GM12872 (cell line): ENCODE measurements at regions not wholly inside any gene's neighbourhood (a gene's known extent, or its start where the extent isn't known, plus 50 kb on each side); places are given as distances from the start of the nearest gene placed in this dataset.

Experiments
- TF ChIP-seq, protein P1 (sequence below): IDR thresholded peaks from 3 replicates; pipeline ENCODE4 v1.5.1; 2011; ENCODE audit warnings: low read depth, mild to moderate bottlenecking, low read length, moderate library complexity; ENCODE audit not compliant: insufficient read depth

DNA sequence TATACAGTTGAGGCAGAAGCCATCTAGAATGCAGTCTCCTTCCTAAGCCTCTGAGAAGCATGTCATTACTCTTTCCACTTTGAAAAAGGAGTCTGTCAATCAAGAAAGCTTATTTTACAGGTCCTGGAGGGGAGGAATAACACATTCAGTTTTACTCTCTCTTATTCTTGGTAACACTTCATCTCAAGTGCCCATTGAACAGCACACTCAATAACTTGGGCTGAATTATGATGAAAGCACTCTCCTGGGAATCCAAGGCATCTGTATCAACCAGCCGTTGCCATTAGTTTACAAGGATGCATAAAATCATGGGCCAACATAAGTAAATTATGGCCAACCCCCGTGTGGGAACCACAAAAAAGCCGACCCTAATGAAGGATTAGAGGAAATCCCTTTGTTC, 282.4 kb downstream of the C4orf33 start:
- TF ChIP-seq, protein P1, sequence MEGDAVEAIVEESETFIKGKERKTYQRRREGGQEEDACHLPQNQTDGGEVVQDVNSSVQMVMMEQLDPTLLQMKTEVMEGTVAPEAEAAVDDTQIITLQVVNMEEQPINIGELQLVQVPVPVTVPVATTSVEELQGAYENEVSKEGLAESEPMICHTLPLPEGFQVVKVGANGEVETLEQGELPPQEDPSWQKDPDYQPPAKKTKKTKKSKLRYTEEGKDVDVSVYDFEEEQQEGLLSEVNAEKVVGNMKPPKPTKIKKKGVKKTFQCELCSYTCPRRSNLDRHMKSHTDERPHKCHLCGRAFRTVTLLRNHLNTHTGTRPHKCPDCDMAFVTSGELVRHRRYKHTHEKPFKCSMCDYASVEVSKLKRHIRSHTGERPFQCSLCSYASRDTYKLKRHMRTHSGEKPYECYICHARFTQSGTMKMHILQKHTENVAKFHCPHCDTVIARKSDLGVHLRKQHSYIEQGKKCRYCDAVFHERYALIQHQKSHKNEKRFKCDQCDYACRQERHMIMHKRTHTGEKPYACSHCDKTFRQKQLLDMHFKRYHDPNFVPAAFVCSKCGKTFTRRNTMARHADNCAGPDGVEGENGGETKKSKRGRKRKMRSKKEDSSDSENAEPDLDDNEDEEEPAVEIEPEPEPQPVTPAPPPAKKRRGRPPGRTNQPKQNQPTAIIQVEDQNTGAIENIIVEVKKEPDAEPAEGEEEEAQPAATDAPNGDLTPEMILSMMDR = no peak

DNA sequence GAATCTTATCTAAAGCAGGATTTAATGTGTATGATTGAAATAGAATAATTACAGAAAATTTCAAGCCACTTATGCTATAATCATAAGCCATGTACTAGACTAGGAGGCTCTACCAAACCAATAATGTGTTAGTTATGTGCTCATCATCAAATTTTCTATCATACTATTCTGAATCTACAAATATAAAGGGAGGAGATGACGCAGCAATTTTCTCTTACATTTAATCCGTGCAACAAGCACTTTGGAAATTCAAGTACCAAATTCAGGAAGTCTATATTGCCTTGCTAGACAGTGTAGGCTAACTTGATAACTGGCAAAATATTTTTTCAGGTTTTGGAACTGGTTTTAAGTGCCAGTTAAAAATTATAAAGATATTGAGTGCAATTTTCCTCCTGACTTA, 283.5 kb downstream of the C4orf33 start:
- TF ChIP-seq, protein P1 = no peak

DNA sequence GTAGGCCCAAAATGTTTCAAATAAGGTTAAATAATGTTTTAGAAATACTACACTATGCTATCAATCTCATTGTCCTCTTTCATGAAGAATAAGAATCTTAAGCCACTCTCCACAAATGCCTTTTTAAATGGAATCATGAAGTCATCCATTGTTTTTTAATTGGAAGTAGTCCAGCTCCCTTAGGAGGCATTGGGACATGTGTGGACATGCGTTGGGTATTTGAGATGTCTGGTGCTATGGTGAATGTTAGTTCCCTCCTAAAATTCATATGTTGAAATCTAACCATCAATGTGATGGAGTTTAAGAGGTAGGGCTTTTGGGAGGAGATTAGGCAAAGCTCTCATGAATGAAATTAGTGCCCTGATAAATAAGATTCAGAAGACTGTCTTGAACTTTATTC, 289.0 kb downstream of the C4orf33 start:
- TF ChIP-seq, protein P1 = no peak

DNA sequence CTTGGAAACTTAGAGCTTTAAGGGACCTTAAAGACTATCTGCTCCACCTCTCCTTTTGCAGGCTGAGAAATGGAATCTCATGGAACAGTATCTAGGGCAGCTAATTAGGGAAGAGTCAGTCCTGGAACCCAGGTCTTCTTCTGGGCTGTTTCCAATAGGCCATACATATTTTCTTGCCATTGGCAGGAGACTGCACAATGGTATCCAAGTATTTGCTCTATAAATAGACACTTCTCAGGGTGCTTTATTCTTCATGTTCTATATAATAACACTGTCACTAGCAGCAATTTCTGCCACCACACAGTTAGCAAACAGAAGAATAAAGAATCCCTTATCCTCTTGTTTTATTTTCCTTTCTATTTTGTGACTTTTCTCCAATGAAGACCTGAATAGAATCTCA, 291.7 kb downstream of the C4orf33 start:
- TF ChIP-seq, protein P1 = no peak

DNA sequence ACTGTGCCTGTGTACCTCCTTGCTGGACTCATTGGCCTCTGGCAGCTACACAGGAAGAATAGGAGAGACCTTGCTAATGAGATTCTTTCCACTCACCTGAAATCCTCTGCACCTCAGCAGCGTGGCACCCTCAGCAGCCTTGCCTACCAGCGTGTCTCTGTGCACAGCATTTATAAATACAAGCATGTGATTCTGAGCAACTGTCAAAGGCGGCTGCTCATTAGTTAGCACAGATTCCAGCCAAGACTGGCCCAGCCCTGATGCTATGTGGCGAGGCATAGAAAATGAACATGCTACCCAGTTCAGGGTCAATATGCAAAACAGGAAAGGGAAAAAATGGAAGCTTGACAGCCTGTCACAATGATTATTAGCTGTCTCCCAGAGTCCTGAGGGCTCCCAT, 298.0 kb downstream of the C4orf33 start:
- TF ChIP-seq, protein P1 = no peak

DNA sequence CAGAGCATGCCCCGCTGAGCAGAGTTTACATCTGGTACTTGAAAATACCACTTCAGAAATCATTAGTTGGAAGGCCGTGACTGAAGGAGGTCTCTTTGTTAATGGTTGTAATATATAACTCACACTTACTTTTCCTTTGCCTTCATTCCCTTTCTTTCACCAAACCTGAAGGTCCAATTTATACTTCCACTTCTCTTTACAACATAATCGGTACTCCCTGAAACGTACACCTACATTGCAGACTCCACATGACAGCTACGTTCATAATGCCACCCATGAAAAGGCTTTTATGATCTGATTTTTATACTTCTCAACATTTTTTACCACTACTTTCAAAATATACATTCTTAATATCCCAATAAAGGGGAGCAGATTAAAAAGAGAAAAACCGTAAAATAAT, 298.7 kb downstream of the C4orf33 start:
- TF ChIP-seq, protein P1 = no peak

DNA sequence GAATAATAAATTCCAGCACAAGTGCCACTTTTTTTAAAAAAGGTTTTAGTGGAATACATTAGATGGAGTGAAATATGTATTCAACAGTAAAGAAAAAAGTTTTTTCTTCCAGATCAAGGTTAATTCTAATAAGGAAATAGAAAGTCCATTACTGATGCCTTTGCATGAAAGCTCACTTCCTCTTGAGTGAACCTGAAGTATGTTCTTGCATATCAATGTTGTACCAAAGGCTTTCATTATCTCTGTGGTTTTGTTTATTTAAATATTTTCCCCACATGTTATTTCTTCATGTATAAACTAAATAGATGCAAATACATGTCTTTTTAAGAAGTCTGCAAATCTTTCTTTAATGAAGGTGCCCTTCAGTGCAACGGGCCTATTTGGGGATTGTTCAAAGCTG, 307.9 kb downstream of the C4orf33 start:
- TF ChIP-seq, protein P1 = no peak

DNA sequence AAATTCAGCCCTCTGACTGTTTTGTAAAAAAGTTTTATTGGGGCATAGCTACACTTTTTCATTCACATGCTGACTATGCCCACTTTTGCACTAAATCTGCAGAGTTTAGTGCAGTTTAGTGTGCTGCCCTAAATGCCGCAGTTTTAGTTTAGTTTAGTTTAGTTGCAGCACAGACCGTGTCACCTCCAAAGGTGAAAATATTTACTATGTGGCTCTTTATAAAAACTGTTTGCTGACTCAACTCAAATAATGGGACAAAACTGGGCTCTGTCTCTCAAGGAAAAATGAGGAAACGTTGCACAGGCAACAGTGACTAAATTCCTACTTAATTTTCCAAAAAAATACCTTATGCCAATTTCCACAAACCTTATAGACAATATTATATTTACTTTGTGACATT, 314.2 kb downstream of the C4orf33 start:
- TF ChIP-seq, protein P1 = no peak
